ENCODE measurements at regions not wholly inside any gene's neighbourhood (a gene's known extent, or its start where the extent isn't known, plus 50 kb on each side); places are given as distances from the start of the nearest gene placed in this dataset.
"Not testable (repeated sequence)": the region's sequence is repeated elsewhere in the genome, so short reads cannot be mapped to it uniquely, and the experiment has no call there.

DNA sequence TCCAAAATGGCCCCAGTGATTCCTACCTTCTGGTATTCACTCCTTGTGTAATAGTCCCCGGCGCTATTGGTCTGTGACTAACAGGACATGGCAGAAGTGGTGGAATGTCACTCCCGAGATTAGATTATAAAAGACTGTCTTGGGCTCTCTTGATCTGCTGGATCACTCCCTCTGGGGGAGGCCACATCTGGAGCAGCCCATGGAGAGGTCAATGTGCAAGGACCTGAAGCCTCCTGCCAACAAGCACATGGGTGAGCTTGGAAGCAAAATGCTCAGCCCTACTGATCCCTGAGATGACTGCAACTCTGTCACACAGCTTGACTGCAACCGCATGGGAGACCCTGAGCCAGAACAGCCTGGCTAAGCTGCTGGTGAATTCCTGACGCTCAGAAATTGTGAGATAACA is 94.3 kb upstream of the GLI2 start:
- no peak for DNase-seq

DNA sequence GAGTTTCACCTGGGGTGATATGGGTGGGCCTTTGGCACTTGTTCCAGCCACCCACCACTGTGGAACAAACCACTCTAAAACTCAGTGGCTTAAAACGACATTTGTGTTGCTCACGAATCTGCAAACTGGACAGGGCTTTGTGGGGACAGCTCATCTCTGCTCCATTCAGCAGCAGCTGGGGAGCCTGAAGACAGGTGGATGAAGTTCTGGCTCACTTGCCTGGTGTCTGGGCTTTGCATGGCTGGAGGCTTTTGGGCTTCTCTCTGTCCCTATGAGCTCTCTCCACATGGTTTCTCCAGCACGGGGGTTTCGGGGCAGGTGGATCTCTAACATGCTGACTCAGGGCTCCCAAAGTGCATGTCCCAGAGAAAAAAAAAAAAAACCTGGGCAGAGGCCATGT is 93.0 kb upstream of the GLI2 start:
- DNase-seq = no peak

DNA sequence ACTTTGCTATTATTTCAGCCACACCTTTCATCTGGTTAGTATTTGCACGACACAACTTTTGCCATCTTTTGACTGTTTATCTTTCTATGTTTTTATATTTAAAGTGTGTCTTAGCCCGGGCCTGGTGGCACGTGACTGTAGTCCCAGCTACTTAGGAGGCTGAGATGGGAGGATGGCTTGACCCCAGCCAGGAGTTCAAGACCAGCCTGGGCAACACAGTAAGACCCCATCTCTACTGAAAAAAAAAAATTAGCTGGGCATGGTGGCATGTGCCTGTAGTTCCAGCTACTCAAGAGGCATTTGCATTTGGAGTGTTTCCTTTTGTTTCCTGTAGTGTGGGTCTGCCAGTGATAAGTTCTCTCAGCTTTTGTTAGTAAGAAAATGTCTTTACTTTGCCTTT is 88.7 kb upstream of the GLI2 start:
- DNase-seq = no peak

DNA sequence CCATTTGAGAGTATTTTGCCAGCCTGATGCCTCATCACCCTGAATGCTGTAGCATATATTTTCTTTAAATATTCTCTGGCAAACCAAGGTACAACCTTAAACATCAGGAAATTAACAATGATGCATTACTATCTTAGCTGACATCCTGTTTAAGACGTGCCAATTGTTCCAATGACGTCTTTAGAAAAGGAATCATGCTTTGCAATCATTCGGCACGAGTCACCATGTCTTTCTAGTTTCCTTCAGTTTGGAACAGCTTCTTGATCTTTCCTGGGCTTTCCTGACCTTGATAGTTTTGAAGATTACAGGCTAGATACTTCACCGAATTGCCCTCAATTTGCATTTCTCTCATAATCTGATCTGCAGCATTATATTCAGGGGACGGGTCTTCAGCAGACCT is 88.2 kb upstream of the GLI2 start:
- DNase-seq = no peak

DNA sequence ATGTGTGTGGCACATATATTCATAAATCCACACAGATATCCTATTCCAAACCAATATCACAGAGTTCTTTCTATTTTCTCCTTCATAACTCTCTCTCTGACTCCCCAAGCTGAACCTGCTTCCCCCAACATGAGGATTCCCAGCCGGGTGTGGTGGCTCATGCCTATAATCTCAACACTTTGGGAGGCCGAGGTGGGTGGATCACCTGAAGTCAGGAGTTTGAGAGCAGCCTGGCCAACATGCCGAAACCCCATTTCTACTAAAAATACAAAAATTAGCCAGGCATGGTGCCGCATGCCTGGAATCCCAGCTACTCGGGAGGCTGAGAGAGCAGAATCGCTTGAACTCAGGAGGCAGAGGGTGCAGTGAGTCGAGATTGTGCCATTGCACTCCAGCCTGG is 86.3 kb upstream of the GLI2 start:
- not testable (repeated sequence) for DNase-seq

DNA sequence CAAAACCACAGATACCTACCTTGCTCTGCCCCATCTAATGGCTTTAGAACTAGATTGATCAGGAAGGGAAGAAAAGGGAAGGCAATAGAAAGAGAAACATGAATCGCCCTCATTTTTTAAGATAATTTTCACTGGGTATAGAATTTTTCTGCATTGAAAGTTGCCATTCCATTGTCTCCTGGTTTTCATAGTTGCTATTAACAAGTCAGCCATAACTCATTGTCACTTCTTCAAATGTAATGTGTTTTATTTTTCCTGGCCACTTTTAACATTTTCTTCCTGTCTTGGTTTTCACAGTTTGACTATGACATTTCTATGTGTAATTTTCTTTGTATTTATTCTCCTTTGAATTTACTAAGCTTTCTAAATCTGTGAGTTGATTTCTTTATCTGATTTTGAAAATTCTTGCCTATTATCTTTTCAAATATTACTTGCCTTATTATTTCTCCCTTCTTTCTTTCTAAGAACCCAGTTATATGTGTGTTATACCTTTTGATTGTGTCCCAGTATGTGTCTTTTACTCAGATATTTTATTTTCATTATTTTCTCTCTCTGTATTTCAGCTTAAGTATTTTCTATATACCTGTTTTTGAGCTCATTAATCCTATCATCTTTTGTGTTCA is 85.5 kb upstream of the GLI2 start:
- DNase-seq = no peak

DNA sequence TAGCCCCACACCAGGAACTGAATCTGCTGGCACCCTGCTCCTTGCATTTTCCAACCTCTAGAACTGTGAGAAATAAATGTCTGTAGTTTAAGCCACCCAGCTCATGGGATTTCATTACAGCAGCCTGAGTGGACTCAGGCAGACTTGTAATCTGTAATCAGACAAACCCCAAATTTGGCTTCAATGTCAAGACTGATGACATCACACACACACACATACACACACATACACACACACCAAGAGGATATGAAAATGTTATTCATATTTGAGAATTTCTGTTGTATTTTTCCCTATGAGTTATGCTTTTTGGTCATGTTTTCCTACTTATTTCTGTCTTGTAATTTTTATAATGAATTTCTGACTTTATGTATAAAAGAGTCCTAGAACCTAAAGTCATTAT is 83.8 kb upstream of the GLI2 start:
- DNase-seq = no peak

DNA sequence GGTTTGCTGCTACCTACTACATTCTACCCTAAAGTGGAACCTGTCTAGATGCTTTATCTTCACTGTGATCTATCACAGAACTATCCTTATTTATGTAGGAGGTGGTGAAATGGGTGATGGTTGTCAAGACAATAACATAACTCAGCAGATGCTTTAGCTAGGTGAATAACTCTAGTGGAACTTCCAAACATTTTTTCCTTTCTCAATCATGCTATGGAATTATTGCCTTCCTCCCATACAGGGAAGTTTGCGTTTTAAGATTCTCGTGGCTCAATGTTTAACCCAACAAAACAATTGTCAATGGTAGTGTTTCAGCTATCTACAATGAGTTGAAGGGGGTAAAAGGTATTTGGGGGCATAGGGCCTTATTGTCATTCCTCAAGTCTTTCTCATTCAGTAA is 82.6 kb upstream of the GLI2 start:
- DNase-seq = no peak

DNA sequence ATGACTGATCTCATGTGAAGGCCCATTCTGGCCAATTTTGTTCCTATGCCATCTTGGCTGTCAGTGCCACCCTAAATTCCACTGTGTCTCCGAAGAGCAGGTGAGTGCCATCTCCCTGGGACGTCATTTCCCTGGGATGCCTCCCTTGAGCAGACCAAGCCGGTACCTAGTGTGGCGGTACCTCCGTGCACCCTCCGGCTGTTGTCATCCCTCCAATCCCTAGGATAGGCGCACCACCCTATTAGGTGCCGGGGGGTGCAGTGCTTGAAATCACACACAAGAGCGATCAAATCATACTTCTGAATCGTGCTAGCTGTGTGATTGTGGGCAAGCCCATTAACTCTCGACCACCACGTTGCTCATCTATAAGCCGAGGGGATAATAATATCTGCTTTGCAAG is 81.8 kb upstream of the GLI2 start:
- no peak for DNase-seq

DNA sequence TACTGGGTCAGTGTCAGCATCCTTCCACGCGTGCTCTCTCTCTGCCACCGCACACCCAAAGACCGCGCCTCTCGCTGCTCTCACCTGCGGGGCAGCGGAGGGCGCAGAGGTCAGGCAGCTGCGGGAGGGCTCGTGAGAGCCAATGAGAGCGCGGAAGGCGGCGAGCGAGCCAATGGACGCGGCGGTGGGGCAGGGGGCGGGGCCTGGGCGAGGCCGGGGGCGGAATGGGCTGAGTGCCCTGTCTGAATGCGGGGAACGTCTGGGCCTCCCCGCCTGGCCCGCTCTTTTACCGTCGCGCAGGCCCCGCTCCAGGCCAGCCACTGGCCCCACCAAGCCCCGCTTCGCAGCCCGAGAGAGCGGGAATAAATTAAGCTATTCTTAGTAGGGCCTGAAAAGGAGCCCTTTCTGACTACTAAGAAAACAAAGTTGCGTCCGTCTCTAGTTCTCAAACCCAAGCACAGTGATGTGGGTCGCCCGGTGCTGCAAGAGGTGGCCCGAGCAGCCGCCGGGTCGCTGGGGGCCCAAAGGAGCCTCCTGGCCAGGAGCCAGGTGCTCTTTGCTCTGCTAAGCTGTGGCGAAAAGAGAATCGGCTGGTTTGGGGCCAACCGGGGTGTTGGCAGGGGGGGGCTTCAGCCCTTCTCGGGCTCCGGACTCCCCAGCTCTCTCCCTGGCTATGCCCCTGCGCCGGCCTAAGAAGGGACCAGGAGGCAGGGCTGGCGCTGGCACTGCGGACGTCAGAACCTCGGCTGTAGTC is 81.1 kb upstream of the GLI2 start:
- no peak for DNase-seq

DNA sequence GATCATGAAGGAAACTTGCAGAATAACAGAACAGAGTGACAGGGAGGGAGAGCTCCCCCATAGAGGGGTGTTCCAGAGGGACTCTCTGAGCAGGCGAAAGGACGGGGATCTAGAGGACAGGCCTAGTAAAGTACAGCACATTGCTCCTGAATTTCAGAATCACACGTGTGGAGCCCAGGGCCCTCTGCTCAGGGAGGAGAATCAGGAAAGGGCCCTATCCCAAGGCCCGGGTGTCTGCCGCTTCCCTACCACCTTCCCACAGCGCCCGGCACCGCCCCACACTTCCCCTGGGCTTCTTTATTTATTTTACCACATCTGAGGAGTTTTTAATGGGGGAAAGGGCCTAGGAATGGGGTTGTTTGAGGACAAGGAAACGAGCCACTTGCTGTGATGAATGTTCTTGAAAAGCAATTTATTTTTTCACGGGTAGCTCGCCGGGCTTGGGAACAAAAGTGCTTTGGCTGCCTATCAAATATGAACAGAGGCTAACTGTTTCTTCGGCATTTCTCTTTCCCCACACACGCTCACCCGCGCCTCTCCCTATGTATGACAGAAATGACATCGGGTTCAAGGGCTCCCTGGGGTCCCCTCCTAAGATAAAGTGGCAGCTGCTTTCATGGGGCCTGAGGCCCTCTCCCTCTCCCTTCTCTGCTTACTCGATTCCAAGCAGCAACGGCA is 79.3 kb upstream of the GLI2 start:
- no peak for DNase-seq

DNA sequence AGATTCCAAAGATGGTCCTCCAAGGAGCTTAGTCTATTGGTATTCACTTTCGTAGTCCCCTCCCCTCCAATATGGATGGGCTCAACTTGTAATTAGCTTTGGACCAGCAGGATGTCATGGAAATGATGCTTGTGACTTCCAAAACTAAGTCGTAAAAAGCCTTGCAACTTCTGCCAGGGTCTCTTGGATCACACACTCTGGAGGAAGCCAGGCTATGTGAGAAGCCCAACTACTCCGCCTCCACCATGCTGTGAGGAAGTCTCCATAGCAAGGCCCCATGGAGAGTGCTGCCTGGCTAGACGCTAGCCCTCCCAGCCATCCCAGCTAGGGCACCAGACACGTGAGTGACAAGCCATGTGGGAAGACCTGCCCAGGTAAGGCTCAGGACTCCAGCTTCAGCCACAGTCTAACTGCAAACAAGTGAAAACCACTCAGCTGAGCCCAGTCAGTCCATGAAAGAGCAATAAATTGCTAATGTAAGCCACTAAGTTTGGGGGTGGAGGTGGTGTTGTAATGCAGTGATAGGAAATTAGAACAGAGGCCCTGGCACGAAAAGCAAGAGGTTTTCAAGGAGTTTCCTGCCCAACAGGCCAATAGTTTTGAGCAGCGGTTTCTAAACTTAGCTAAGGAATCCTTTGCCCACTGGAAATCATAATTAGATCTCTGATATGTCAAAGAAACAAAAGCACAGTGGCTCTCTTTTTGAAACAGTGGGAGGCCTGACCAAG is 77.5 kb upstream of the GLI2 start:
- no peak for DNase-seq

DNA sequence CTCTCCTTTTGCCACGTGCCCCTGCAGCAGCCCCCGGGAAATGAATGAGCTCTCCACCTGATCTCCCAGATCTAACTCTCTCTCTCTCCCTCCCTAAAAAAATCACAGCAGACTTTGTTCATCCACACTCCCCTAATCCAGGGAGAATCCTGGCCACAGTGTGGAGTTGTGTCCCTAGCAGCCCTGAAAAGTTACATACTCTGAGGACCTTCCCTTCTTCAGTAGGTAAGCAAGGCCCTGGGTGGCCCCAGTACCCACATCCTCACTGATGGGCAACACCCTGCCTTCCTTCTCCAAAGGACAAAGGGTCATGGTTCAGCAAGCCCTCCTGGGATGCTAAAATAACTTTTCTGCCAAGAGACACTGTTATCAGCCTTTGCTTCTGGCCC is 76.9 kb upstream of the GLI2 start:
- no peak for DNase-seq

DNA sequence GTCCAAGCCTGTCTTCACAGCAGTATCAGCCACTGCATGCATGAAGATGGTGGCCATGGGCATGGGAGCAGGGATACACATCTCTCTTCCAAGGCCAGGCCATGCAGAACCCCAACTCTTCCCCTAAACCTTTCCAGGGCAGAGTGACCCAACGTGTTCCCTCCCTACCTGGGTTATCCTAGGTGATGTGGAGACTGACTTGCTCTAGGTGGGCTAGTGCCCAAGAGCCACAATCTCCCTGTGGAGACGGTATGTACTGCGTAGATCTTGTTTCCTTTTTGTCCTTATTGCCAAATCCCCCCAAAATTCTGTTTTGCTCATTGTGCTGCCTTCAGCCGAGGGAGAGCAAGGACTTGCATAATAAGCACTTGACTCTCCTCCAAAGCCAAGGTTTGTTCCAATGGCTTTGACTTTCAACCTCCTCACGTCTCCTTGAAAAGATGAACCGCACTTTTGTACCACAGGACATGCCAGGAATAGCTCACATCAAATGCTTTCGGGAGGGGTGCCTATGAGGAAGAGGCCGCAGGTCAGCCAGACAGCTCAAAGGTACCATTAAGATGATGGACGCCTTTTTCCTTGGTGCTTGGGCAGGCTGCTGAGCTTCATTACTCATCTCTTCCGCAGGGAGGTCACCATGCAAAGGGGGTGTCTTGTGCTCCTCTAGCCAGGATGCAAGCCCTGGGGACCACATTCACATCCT is 76.2 kb upstream of the GLI2 start:
- no peak for DNase-seq

DNA sequence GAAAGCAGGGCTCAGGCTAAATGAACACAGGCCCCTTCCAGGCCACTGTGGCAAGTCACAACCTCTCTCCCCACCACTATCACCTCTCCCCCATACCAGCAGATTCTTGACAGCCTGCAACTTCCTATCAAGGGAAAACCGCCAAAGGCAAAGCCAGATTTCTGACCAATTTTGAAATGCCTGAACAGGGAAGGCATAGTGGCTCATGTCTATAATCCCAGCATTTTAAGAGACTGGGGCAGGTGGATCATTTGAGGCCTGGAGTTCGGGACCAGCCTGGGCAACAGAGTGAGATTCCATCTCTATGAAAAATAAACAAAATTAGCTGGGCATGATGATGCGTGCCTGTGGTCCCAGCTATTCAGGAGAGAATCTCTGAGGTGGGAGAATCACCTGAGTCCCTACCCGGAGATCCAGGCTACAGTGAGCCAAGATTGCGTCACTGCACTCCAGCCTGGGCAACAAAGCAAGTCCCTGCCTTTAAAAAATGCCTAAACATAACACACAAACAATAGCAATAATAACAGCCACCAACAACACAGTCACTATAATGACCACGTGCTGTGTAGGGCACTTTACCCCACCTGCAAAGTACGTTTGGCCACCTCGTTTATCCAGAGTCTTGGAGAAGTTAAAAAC is 75.5 kb upstream of the GLI2 start:
- no peak for DNase-seq

DNA sequence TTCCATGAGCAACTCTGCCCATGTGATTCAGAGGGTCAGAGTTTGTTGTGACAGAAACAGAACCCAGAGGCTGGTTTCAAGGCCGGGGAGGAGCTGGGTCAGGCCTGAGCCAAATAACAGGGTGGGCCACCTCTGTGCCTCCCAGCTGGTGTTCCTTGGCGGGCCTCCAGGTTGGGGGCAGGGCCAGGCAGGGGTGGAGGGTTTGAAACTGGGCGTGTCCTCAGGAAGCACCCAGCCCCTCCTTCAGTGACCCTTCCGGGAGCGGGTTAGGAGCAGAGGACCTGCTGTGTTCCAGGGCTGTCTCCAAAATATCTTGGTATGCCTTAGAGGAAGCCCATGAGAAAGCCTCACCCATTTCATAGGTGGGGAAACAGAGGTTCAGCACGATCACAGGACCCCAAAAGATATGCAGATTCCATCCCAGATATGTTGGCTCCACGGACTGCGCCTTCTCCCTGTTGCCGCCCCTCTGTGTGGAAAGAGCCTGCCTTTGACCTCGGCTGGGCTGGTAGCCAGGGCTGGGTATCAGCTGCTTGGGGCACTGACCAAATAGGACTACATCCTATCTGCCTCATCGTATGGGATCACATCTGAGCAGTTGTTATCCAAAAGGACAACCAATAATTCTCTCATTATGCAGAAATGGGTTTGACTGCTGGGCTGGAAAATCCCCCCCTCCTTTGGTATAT is 74.8 kb upstream of the GLI2 start:
- DNase-seq = no peak

DNA sequence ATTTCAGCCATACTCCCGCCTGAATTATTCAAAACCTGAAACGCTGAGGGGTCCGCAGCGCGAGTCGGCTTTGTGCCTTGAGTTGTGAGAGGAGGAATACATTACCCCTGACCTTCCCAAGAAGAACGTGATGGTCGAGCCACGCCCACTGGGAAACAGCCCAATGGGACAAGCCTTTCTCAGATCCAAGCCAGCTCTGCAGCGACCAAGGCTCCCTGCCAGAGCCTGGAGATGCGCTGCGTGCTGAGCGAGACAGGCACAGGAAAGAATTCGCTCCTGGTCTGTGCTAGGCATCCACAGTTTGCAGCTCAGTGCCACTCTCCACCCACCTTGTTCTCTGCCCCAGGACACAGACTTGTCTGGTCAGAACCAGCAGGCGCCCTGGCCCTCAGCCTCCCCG is 74.1 kb upstream of the GLI2 start:
- DNase-seq = no peak

DNA sequence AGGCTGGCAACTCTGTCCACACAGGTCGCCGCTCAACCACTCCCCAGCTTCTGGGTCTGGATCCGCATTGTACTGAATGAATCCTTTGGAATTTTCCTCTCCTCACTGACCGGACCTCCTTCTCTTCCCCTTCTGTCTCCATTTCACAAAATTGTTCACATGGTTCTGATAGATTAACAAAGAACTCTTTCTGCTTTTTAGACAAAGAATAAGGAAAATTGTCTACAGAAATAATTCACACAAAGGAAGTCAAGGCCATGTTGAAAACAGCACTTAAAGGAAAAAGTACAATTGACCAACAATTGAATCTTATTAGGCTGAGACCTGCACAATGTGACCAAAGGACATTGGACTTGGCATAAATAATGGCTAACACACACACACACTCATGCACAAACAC is 73.6 kb upstream of the GLI2 start:
- DNase-seq = no peak

DNA sequence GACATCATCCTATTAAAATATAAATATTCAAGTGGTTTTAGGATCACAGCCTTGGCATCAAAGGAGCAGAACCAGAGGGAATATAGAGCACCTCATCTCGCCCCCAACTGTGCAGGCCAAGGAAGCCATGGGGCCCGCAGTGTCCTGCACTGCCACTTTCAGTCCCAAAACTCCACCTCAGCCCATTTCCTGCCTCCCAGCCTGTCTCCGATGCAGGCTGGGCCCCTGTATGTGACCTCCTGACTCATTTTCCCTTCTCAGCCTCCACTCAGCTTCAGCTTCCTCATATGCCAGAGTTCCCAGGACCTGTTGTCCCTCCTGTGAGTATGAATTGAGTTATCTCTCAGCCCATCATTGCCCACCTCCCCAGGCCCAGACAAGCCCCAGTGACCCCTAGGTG is 72.9 kb upstream of the GLI2 start:
- no peak for DNase-seq

DNA sequence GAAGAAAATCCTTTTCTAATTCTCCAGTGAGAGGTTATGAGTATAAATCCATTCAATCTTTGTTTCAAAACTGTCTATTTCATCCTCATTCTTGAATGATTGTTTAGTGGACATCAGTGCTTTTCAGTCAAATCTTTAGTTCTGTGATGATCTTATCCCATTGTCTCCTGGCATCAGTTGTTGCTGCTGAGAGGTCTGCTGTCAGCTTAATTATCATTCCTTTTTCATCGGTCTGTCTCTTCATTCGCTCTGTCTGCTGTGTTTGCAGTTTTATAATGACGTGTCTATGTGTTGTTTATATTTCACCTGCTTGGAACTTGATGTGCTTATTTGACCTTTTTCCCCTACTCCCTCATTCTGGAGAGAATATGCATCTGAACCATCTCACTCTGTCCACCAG is 69.2 kb upstream of the GLI2 start:
- DNase-seq = no peak

DNA sequence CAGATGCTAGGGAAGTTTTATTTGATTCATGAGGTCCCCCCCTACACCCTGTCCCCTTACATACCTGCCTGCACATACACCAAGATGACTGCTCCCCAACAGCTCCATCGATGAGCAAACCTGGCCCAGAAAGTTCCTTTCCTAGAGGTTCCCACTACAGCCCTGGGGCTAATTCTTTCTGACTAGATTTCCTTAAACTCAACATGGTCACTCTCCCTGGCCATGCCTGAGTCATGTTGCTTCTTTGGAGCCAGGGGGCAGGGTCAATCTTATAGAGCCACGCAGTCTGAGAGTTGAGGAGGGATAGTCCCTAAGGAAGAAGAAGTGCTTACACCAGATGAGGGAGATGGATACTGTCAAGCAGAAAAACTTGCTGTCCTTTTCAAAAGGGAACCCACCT is 67.7 kb upstream of the GLI2 start:
- DNase-seq = no peak

All from stimulated activated CD4-positive, alpha-beta T cell treated with anti-CD3 and anti-CD28 coated beads, Interleukin-4, amount 100 ng/mL, for 24 hours (primary cell).